HG02763 (cell line): ENCODE measurements at regions not wholly inside any gene's neighbourhood (a gene's known extent, or its start where the extent isn't known, plus 50 kb on each side); places are given as distances from the start of the nearest gene placed in this dataset.

Source experiments
- ATAC-seq: cut with Tn5 transposase; IDR thresholded peaks from one replicate; pipeline ENCODE4 v1.9.1; 2021; ENCODE audit warnings: mild to moderate bottlenecking, moderate library complexity; ENCODE audit not compliant: unreplicated experiment

GRCh38 chr12:3999904-4000303 lies 126.7 kb upstream of the PARP11 start:
- ATAC-seq = no peak

GRCh38 chr12:3998968-3999792 lies 126.0 kb upstream of the PARP11 start:
- no peak for ATAC-seq

GRCh38 chr12:3998397-3998796 lies 125.2 kb upstream of the PARP11 start:
- ATAC-seq = no peak

- no peak for ATAC-seq
Observed at GRCh38 chr12:3996322-3996721, 123.1 kb upstream of the PARP11 start.

GRCh38 chr12:3995306-3995705 lies 122.1 kb upstream of the PARP11 start:
- no peak for ATAC-seq

GRCh38 chr12:3994500-3994899 lies 121.3 kb upstream of the PARP11 start:
- no peak for ATAC-seq

- no peak for ATAC-seq
Observed at GRCh38 chr12:3992945-3993344, 119.7 kb upstream of the PARP11 start.

GRCh38 chr12:3991798-3992580 lies 118.8 kb upstream of the PARP11 start:
- ATAC-seq = no peak

- ATAC-seq = no peak
Observed at GRCh38 chr12:3990501-3991280, 117.5 kb upstream of the PARP11 start.

- ATAC-seq = no peak
Observed at GRCh38 chr12:3989218-3989550, 116.0 kb upstream of the PARP11 start.

- no peak for ATAC-seq
Observed at GRCh38 chr12:3988519-3989217, 115.5 kb upstream of the PARP11 start.

- no peak for ATAC-seq
Observed at GRCh38 chr12:3987571-3987970, 114.4 kb upstream of the PARP11 start.

- ATAC-seq = no peak
Observed at GRCh38 chr12:3980504-3981272, 107.5 kb upstream of the PARP11 start.

GRCh38 chr12:3977621-3978020 lies 104.4 kb upstream of the PARP11 start:
- no peak for ATAC-seq

- ATAC-seq = no peak
Observed at GRCh38 chr12:3976351-3976938, 103.2 kb upstream of the PARP11 start.

- no peak for ATAC-seq
Observed at GRCh38 chr12:3975652-3976051, 102.5 kb upstream of the PARP11 start.

- no peak for ATAC-seq
Observed at GRCh38 chr12:3974883-3975282, 101.7 kb upstream of the PARP11 start.

- no peak for ATAC-seq
Observed at GRCh38 chr12:3973973-3974644, 100.9 kb upstream of the PARP11 start.

- ATAC-seq = no peak
Observed at GRCh38 chr12:3973269-3973884, 100.2 kb upstream of the PARP11 start.
